ENCODE measurements at regions not wholly inside any gene's neighbourhood (a gene's known extent, or its start where the extent isn't known, plus 50 kb on each side); places are given as distances from the start of the nearest gene placed in this dataset.

- no peak overlapping the region for H3K4me3 ChIP-seq (ENCODE audit: low read depth, low read length)
- TF ChIP-seq MAX (IDR thresholded peaks at IDR 0.05; ENCODE audit: low read depth, low read length) (no peak), POLR2A (IDR thresholded peaks at IDR 0.05; ENCODE audit: extremely low read depth, insufficient read length) (no peak), MYC (IDR thresholded peaks at IDR 0.05; ENCODE audit: low read depth, low read length) (no peak)
- TF ChIP-seq, protein P1, sequence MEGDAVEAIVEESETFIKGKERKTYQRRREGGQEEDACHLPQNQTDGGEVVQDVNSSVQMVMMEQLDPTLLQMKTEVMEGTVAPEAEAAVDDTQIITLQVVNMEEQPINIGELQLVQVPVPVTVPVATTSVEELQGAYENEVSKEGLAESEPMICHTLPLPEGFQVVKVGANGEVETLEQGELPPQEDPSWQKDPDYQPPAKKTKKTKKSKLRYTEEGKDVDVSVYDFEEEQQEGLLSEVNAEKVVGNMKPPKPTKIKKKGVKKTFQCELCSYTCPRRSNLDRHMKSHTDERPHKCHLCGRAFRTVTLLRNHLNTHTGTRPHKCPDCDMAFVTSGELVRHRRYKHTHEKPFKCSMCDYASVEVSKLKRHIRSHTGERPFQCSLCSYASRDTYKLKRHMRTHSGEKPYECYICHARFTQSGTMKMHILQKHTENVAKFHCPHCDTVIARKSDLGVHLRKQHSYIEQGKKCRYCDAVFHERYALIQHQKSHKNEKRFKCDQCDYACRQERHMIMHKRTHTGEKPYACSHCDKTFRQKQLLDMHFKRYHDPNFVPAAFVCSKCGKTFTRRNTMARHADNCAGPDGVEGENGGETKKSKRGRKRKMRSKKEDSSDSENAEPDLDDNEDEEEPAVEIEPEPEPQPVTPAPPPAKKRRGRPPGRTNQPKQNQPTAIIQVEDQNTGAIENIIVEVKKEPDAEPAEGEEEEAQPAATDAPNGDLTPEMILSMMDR (IDR thresholded peaks at IDR 0.05; ENCODE audit: low read depth, low read length): no peak
- DNase-seq (ENCODE audit: low read depth): no peak
These were observed 71.0 kb downstream of the CEBPB start for GRCh38 chr20:50261471-50262212.

DNA sequence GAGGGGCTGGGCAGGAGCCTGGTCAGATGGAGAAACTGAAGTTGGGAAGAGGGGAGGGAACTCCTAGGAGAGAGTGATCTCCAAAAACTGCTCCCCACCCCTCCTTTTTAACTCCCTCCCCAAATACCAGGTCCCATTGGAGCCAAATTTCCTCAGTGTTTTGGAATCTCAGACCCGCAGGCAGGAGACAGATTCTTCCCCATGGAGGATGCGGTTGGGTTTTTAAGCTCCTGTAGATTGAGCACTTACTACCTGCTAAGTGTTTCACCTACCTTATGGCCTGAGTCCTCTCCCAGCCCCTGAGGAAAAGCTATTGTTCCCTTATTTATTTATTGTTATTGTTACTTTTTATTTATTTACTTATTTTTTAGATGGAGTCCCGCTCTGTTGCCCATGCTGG, 73.2 kb downstream of the CEBPB start:
- DNase-seq (ENCODE audit: low read depth): no peak
- no peak overlapping the region for H3K4me3 ChIP-seq (ENCODE audit: low read depth, low read length)

DNA sequence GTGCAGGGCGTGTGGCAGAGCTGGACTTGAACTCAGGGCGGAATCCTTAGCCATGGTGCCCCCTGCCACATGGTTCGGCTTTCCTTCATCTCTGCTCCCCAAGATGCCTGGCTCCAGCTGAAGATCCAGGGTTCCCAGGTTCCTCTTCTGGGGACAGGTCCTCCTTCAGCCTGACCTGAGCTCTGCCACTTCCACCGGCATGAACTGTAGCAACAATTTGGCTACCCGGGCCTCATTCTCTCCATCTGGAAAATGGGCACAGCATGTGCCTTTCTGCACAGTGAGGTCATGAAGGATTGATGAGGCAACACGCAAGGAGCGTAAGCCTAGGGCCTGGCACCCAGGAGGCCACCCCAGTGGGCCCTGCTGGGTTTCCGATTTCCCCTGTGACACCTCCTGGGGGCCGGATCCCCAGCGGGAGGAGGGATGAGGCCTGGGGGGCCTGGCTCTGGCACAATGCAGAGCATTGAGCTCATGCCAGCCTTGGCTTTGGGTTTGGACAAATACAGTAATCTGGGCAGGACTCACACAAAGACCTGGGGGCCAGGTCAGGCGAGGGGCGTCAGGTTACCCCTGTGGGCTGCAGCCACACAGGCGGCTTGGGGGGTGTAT, 74.0 kb downstream of the CEBPB start:
- DNase-seq (ENCODE audit: low read depth): no peak
- TF ChIP-seq MYC (IDR thresholded peaks at IDR 0.05; ENCODE audit: low read depth, low read length): no peak
- TF ChIP-seq MAX (IDR thresholded peaks at IDR 0.05; ENCODE audit: low read depth, low read length): no peak
- TF ChIP-seq POLR2A (IDR thresholded peaks at IDR 0.05; ENCODE audit: extremely low read depth, insufficient read length): no peak
- TF ChIP-seq, protein P1 (IDR thresholded peaks at IDR 0.05; ENCODE audit: low read depth, low read length): no peak
- H3K4me3 ChIP-seq (ENCODE audit: low read depth, low read length): no peak overlapping the region

More for the DNA sequence above, 73.2 kb downstream of the CEBPB start:
- TF ChIP-seq POLR2A (IDR thresholded peaks at IDR 0.05; ENCODE audit: extremely low read depth, insufficient read length): no peak
- TF ChIP-seq, protein P1 (IDR thresholded peaks at IDR 0.05; ENCODE audit: low read depth, low read length): no peak
- no peak for TF ChIP-seq MAX (IDR thresholded peaks at IDR 0.05; ENCODE audit: low read depth, low read length)
- no peak for TF ChIP-seq MYC (IDR thresholded peaks at IDR 0.05; ENCODE audit: low read depth, low read length)

- H3K4me3 ChIP-seq (ENCODE audit: low read depth, low read length): no peak overlapping the region
- TF ChIP-seq, protein P1 (IDR thresholded peaks at IDR 0.05; ENCODE audit: low read depth, low read length): no peak
- TF ChIP-seq MYC (IDR thresholded peaks at IDR 0.05; ENCODE audit: low read depth, low read length) (no peak), MAX (IDR thresholded peaks at IDR 0.05; ENCODE audit: low read depth, low read length) (no peak), POLR2A (IDR thresholded peaks at IDR 0.05; ENCODE audit: extremely low read depth, insufficient read length) (no peak)
- no peak for DNase-seq (ENCODE audit: low read depth)
These were observed 74.8 kb downstream of the CEBPB start for GRCh38 chr20:50265245-50265946.

GRCh38 chr20:50266293-50267040, 75.8 kb downstream of the CEBPB start:
- TF ChIP-seq MAX (IDR thresholded peaks at IDR 0.05; ENCODE audit: low read depth, low read length) (no peak), MYC (IDR thresholded peaks at IDR 0.05; ENCODE audit: low read depth, low read length) (no peak), POLR2A (IDR thresholded peaks at IDR 0.05; ENCODE audit: extremely low read depth, insufficient read length) (no peak)
- TF ChIP-seq, protein P1 (IDR thresholded peaks at IDR 0.05; ENCODE audit: low read depth, low read length): no peak
- no peak overlapping the region for H3K4me3 ChIP-seq (ENCODE audit: low read depth, low read length)
- DNase-seq (ENCODE audit: low read depth): no peak

All from NB4 (cell line).